ENCODE measurements at regions not wholly inside any gene's neighbourhood (a gene's known extent, or its start where the extent isn't known, plus 50 kb on each side); places are given as distances from the start of the nearest gene placed in this dataset.

- no peak for TF ChIP-seq HOXB5 (CRISPR knock-in tag; IDR thresholded peaks at IDR 0.05)
- TF ChIP-seq JUN (IDR thresholded peaks at IDR 0.05), result no peak
- TF ChIP-seq POLR2A (IDR thresholded peaks at IDR 0.05; ENCODE audit: low read length), result no peak
- no peak for TF ChIP-seq CTCF (IDR thresholded peaks at IDR 0.05)
- no peak for TF ChIP-seq HMGXB4 (CRISPR knock-in tag; IDR thresholded peaks at IDR 0.05; ENCODE audit: borderline replicate concordance)
- no peak for TF ChIP-seq NR3C1 (IDR thresholded peaks at IDR 0.05)
- TF ChIP-seq RAD21 (conservative IDR thresholded peaks at IDR 0.05 in 1 of 2, IDR thresholded peaks at IDR 0.05 in 1 of 2), result no peak
- TF ChIP-seq EP300 (IDR thresholded peaks at IDR 0.05), result no peak
- TF ChIP-seq RFX5 (IDR thresholded peaks at IDR 0.05), result no peak
- no peak for TF ChIP-seq CHD2 (IDR thresholded peaks at IDR 0.05; ENCODE audit: low read length, partially characterized antibody)
- no peak for TF ChIP-seq E2F6 (IDR thresholded peaks at IDR 0.05; ENCODE audit: borderline replicate concordance, low read depth)
- no peak for TF ChIP-seq POLR2AphosphoS2 (conservative IDR thresholded peaks at IDR 0.05; ENCODE audit: low read length)
- no peak for TF ChIP-seq NPAS2 (CRISPR knock-in tag; IDR thresholded peaks at IDR 0.05; ENCODE audit: borderline replicate concordance)
- no peak for TF ChIP-seq JUNB (IDR thresholded peaks at IDR 0.05)
Measured at GRCh38 chr12:88867510-88867909, 287.2 kb upstream of the KITLG start.
